ENCODE measurements at regions not wholly inside any gene's neighbourhood (a gene's known extent, or its start where the extent isn't known, plus 50 kb on each side); places are given as distances from the start of the nearest gene placed in this dataset.
"Not testable (repeated sequence)": the region's sequence is repeated elsewhere in the genome, so short reads cannot be mapped to it uniquely, and the experiment has no call there.

DNA sequence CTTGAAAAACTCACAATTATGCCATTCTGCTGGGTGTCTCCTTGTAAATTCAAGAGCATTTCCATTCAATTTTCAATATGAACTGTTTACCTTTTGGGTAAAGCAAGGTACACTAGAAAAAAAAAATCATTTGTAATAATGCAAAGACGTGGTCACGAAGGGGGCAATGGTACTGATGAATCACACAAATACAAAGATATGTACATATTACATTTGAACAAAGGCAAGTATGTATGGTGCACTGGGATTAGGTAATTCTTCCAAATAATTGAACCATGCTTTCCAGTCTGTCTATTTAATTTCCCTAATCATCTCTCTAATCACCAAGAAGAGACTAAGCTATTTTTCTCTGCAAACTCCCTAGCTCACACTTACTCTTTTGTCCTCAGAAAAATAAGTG is 63.4 kb upstream of the RNF38 start:
- no peaks in the 10 kb centered on the region for H3K27me3 ChIP-seq (replicated peaks; ENCODE audit: insufficient read depth)
- H3K4me3 ChIP-seq = no peak overlapping the region
- no peak overlapping the region for H3K27ac ChIP-seq
- H3K9me3 ChIP-seq = no peaks in the 10 kb centered on the region
- TF ChIP-seq, protein P1, sequence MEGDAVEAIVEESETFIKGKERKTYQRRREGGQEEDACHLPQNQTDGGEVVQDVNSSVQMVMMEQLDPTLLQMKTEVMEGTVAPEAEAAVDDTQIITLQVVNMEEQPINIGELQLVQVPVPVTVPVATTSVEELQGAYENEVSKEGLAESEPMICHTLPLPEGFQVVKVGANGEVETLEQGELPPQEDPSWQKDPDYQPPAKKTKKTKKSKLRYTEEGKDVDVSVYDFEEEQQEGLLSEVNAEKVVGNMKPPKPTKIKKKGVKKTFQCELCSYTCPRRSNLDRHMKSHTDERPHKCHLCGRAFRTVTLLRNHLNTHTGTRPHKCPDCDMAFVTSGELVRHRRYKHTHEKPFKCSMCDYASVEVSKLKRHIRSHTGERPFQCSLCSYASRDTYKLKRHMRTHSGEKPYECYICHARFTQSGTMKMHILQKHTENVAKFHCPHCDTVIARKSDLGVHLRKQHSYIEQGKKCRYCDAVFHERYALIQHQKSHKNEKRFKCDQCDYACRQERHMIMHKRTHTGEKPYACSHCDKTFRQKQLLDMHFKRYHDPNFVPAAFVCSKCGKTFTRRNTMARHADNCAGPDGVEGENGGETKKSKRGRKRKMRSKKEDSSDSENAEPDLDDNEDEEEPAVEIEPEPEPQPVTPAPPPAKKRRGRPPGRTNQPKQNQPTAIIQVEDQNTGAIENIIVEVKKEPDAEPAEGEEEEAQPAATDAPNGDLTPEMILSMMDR (IDR thresholded peaks at IDR 0.05) = no peak
- no peak for TF ChIP-seq POLR2A (IDR thresholded peaks at IDR 0.05)
- no peak for TF ChIP-seq POLR2AphosphoS5 (IDR thresholded peaks at IDR 0.05)
- intact Hi-C loops (cut with DNase I) = no loop called here
- H3K36me3 ChIP-seq = no peaks in the 10 kb centered on the region
- DNase-seq (ENCODE audit: low spot score) = no peak
- no peaks in the 10 kb centered on the region for H3K4me1 ChIP-seq (replicated peaks)
- 92% methylated on average over 2 of the region's 2 CpGs for WGBS

DNA sequence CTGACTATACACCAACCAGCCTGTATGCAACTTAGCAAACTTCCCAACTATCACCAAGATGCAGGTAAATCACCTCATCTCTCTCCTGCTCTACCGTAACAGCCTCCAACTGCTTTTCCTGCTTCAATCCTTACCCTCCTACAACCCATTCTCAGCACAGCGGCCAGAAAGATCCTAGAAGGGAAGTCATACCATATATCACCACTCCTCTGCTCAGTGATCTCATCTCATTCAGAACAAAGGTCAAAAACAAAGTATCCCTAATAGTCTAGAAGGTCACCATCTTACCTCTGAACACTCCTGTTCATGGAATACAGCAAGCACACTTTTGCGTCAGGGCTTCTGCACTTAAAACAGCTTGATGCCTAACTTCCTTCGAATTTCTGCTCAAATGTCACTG is 62.2 kb upstream of the RNF38 start:
- no peaks in the 10 kb centered on the region for H3K9me3 ChIP-seq
- intact Hi-C loops (cut with DNase I) = no loop called here
- DNase-seq (ENCODE audit: low spot score) = no peak
- WGBS = 86% methylated on average over 4 of the region's 4 CpGs
- H3K4me1 ChIP-seq (replicated peaks) = no peaks in the 10 kb centered on the region
- no peak overlapping the region for H3K27ac ChIP-seq
- no peaks in the 10 kb centered on the region for H3K27me3 ChIP-seq (replicated peaks; ENCODE audit: insufficient read depth)
- H3K36me3 ChIP-seq = no peaks in the 10 kb centered on the region
- TF ChIP-seq, protein P1 (IDR thresholded peaks at IDR 0.05) = no peak
- TF ChIP-seq POLR2A (IDR thresholded peaks at IDR 0.05) (no peak), POLR2AphosphoS5 (IDR thresholded peaks at IDR 0.05) (no peak)
- no peak overlapping the region for H3K4me3 ChIP-seq

DNA sequence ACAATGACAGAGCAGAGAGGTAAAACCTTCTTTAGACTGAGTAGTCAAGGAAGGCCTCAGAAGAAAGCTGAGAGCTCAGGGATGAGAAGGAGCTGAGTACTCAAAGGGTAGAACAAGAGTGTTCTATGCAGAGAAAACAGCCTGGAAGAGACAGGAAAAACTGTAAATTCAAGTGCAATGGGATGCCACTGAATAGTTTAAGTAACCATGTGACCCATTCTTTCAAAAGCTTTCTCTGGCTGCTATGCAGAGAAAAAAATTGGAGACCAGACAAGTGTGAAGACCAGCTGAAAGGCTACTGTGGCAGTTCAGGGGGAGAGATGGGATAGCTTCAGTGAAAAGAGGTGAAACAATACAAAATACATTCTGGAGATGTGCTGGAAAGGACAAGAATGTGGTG is 61.3 kb upstream of the RNF38 start:
- TF ChIP-seq POLR2A (IDR thresholded peaks at IDR 0.05) = no peak
- TF ChIP-seq, protein P1 (IDR thresholded peaks at IDR 0.05) = no peak
- no peak for TF ChIP-seq POLR2AphosphoS5 (IDR thresholded peaks at IDR 0.05)
- Histone ChIP-seq H3K27me3 (replicated peaks; ENCODE audit: insufficient read depth) (no peaks in the 10 kb centered on the region), H3K27ac (no peak overlapping the region), H3K36me3 (no peaks in the 10 kb centered on the region), H3K4me3 (no peak overlapping the region), H3K9me3 (no peaks in the 10 kb centered on the region), H3K4me1 (replicated peaks) (no peaks in the 10 kb centered on the region)
- intact Hi-C loops (cut with DNase I) = no loop called here
- no peak for DNase-seq (ENCODE audit: low spot score)

DNA sequence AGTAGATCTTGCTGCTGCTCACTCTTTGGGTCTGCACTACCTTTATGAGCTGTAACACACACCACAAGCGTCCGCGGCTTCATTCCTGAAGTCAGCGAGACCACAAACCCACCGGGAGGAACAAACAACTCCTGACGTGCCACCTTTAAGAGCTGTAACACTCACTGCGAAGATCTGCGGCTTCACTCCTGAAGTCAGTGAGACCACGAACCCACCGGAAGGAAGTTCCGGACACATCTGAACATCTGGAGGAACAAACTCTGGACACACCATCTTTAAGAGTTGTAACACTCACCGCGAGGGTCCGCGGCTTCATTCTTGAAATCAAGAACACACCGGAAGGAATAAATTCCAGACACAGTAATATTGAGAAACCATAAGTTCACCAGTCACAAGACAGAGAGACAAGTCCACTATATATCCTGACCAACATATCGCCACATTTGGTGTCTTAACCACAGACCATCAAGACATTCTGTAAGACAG is 58.4 kb upstream of the RNF38 start:
- H3K36me3 ChIP-seq; H3K27ac ChIP-seq; H3K4me3 ChIP-seq; H3K27me3 ChIP-seq (replicated peaks; ENCODE audit: insufficient read depth); intact Hi-C loops (cut with DNase I); DNase-seq (ENCODE audit: low spot score); H3K9me3 ChIP-seq; H3K4me1 ChIP-seq (replicated peaks): not testable (repeated sequence)
- WGBS = 80% methylated on average over 17 of the region's 17 CpGs

DNA sequence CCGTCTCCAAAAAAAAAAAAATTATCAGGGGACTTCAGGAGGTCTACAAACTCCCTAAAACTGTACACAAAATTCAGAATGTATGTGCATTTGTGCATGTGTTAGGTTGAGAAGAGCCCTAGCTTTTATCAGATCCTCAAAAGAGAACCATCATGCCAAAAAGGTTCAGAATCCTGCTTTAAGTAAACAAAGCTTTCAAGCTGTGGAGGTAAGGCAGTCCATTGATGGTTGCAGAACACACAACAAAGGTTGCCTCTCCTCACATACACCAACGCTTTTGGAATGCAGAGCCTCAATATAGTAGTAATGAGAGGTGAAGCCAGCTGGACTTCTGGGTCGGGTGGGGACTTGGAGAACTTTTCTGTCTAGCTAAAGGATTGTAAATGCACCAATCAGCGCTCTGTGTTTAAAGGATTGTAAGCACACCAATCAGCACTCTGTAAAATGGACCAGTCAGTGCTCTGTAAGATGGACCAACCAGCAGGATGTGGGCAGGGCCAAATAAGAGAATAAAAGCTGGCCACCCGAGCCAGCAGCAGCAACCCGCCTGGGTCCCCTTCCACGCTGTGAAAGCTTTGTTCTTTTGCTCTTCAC is 57.9 kb upstream of the RNF38 start:
- no peak overlapping the region for H3K27ac ChIP-seq
- no peaks in the 10 kb centered on the region for H3K9me3 ChIP-seq
- no peaks in the 10 kb centered on the region for H3K4me1 ChIP-seq (replicated peaks)
- no peak for DNase-seq (ENCODE audit: low spot score)
- no peaks in the 10 kb centered on the region for H3K36me3 ChIP-seq
- no peak for TF ChIP-seq POLR2A (IDR thresholded peaks at IDR 0.05)
- H3K4me3 ChIP-seq = no peak overlapping the region
- 68% methylated on average over 7 of the region's 7 CpGs for WGBS
- no peaks in the 10 kb centered on the region for H3K27me3 ChIP-seq (replicated peaks; ENCODE audit: insufficient read depth)
- intact Hi-C loops (cut with DNase I) = no loop called here

DNA sequence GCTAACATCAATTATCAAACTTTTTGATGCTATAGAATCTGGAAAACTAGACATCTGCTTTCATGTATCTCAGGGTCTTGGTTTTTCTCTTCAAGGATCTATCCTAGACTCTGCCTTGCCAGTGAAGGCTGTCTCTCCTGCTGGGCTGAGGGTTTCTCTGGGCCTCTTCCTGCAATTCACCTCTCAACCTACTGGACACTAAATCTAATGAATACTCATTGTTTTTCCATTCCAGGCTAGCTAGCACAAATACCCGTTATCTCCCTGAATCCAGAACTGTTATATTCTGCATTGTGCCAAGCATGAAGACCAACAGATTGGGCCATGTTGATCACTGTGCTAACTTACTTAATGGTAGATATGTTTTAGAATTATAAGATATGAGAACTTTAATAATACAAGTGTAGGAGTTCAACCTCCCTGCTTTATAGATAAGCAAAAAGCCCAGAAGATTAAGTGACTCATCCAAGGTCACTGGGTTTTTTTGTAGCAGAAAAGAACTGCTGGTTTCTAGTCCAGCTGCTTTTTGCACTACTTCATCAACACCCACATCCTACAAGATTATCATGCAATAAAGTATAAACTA is 56.5 kb upstream of the RNF38 start:
- intact Hi-C loops (cut with DNase I) = no loop called here
- DNase-seq (ENCODE audit: low spot score) = no peak
- Histone ChIP-seq H3K9me3 (no peaks in the 10 kb centered on the region), H3K27me3 (replicated peaks; ENCODE audit: insufficient read depth) (no peaks in the 10 kb centered on the region), H3K36me3 (no peaks in the 10 kb centered on the region), H3K4me1 (replicated peaks) (no peaks in the 10 kb centered on the region), H3K27ac (no peak overlapping the region), H3K4me3 (no peak overlapping the region)
- 94% methylated on average over 1 of the region's 1 CpG for WGBS
- no peak for TF ChIP-seq POLR2A (IDR thresholded peaks at IDR 0.05)
- TF ChIP-seq POLR2AphosphoS5 (IDR thresholded peaks at IDR 0.05) = no peak
- TF ChIP-seq, protein P1 (IDR thresholded peaks at IDR 0.05) = no peak
